HG03280 (cell line): ENCODE measurements at regions not wholly inside any gene's neighbourhood (a gene's known extent, or its start where the extent isn't known, plus 50 kb on each side); places are given as distances from the start of the nearest gene placed in this dataset.
"Not testable (repeated sequence)": the region's sequence is repeated elsewhere in the genome, so short reads cannot be mapped to it uniquely, and the experiment has no call there.

Experiments used
- ATAC-seq: cut with Tn5 transposase; IDR thresholded peaks from one replicate; pipeline ENCODE4 v1.9.1; 2021; ENCODE audit warnings: mild to moderate bottlenecking, moderate library complexity; ENCODE audit not compliant: unreplicated experiment

GRCh38 chr10:23869548-23869947, 339.4 kb upstream of the KIAA1217 start:
- ATAC-seq = no peak

- no peak for ATAC-seq
Measured at GRCh38 chr10:23869996-23870395, 338.9 kb upstream of the KIAA1217 start.

DNA sequence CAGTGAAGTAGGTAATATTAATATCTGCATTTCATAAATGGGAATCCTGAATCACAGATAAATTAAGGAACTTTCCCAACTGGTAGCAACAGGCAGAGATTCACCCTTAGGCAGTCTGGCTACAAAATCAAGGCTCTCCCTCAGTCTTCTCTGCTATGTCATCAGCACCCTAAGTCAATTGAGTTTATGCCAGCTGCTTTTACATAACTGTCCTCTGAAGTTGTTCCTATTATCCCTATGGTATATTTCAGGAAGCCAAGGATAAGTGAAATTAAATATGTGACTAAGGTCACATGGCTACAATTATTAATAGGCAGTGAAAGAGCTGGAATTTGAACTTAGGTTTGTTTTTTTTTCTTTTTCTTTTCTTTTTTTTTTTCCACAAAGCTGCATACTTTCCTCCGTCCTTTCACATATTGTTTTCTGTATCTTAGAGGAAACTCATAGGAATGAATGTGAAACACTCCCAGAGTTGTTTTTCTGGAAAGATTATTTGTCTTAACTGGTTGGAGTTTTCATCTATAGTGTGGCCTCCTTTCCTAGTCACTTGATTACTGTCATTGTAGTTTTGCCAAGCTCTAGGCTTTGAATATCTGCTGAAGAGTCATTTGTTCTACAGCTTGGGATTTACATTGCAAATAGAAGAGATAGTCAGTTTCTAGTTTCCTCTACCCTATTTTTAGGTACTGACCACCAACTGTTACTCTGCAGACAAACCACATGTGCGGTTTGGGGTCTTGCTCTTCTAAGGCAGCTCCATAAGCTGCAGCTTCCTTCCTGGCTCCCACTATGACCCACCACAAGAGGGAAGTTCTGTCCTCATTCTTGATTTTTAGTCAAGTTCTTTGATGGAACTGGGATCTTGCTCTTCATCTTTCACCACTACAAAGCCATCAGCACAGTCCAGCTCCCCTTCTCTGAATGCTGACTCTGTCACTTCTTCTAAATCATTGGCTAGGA, 338.0 kb upstream of the KIAA1217 start:
- ATAC-seq = no peak

- no peak for ATAC-seq
Measured at GRCh38 chr10:23872290-23872689, 336.6 kb upstream of the KIAA1217 start.

DNA sequence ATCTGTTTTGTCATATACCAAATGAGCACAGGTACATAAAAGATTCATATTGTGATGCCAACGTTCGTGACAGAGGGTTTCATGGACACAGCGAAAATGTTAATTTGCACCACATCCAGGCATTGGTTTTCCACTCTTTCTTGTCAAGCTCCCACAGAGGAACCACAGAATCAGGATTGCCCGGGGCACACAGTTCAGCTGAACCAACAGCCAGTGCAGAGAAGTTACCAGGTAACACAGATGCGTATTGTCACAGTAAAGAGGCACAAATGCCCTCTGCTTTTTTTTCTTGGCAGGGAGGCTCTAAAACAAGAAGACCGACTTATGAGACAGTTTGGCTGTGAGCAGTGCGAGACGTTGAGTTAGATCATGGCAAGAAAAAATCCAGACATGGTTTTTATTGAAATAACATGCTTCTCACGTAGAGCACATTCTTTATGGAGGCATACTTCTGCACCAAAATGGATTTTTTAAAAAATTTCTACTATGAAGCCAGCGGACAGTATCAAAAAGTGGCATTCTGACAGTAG, 331.1 kb upstream of the KIAA1217 start:
- no peak for ATAC-seq

GRCh38 chr10:23884670-23885069, 324.3 kb upstream of the KIAA1217 start:
- no peak for ATAC-seq

GRCh38 chr10:23885853-23886252, 323.1 kb upstream of the KIAA1217 start:
- no peak for ATAC-seq

DNA sequence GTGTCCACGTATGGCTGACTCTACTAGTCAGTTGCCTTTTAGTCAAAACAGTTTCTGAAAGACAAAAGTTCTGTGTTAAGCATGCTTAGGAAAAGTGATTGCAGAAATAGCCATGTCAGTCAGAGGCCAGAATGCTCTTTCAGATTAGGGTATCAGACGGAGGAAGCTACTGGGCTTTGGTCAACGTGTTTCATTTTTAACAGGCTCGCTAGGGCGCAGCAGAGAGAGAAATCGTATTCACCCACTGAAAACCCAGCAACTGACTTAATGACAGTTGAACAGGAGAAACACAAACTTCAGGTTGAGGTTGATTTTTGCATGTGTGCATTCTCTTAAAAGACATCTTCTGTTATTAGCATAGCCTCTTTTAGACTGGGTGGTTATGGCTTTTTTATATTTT, 322.6 kb upstream of the KIAA1217 start:
- ATAC-seq = no peak

GRCh38 chr10:23891301-23891700, 317.6 kb upstream of the KIAA1217 start:
- no peak for ATAC-seq

DNA sequence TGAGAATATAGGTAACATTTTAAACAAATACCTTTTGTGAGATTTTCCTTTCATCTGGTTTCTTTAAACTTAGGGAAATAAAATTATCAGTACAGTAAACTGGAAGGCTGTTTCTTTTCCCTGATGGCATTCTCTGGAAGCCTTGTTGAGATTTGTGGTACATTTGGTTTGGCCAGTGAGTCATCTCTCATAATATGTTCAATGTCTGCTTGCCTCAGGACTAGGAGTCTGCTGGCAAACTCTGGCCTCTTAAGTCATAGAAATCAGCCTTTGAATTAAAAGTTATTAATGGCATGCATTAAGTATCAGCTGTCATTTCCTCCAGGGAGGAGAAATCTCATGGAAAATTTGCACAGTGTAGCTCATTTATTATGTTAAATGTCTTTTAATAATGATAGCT, 316.6 kb upstream of the KIAA1217 start:
- ATAC-seq = no peak

DNA sequence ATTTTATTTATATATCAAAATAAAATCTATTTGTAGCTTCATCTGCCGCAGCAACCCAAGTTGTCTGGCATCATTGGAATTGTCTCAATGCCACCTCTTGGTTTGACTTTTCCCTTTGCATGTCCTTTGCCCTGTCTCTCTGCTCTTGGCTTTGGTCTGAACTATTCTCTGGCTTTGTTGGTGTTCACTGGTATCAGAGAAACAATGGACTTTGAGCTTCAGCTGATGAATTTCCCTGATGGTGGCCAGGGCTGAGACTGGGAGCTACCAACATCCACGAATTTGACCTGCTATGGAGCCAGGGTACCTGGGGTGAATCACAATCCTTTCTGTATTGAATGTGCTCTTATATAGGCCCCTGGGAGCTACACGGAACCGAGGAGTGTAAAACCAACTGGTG, 311.7 kb upstream of the KIAA1217 start:
- ATAC-seq = no peak

GRCh38 chr10:23897861-23898260, 311.1 kb upstream of the KIAA1217 start:
- ATAC-seq = no peak

DNA sequence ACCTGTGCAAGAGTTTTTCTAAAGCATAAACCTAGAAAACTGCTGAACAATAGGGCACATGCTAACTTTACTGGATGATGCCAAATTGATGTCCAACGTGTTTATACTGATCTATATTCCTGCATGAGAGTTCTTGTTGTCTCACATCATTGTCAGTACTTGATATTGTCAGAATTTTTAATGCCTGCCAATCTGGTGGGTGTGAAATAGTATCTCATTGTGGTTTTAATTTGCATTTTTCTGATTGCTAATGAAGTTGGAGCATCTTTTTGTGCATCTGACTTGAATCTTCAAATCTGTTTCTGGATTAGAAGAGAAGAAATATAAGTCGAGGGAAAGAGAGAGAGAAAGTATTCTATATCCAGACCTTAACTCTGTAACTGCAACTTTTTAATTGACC, 309.8 kb upstream of the KIAA1217 start:
- ATAC-seq = no peak

- ATAC-seq = no peak
Measured at GRCh38 chr10:23910291-23910690, 298.6 kb upstream of the KIAA1217 start.

DNA sequence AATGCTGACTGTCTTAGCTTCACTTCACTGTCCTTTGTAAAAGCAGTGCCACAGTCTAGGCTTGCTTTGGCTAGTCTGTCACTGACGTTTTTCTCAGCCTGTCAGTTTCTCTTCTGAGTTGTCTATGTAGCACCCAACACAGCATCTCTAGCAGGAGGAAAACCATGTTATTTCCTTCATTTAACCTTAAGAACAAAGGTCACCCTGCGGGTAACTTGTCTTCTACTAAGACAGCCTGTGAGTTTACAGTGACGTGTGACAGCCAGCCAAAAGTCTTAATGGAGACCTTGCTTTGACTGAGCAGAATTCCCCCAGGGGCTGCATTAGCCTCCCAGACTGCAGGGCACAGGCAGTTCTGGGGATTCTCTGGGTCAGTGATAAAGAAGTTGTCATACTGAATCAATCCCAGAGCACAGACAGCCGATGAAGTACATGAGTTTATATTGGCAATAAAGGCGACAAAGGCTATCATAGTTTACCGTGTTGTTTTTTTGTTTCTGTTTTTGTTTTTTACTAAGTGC, 296.0 kb upstream of the KIAA1217 start:
- ATAC-seq = no peak

DNA sequence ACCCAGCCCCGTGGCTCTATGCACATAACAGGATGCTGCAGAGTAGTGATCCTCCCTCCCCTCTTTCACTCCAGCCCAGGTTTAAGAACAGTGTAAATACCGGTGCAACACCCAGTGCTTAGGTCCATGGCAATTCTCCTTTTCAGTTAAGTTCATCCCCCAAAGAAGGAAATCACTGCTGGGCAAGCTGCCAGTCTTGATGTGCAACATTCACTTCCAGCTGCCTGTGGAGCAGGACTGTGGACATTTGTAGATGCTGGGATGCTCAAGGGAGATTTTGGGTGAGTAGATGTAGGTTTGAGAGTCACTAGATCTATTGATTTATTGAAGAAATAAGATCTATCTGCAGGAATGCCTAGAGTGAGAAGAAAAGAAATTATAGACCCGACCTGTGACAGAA, 294.3 kb upstream of the KIAA1217 start:
- ATAC-seq = no peak

DNA sequence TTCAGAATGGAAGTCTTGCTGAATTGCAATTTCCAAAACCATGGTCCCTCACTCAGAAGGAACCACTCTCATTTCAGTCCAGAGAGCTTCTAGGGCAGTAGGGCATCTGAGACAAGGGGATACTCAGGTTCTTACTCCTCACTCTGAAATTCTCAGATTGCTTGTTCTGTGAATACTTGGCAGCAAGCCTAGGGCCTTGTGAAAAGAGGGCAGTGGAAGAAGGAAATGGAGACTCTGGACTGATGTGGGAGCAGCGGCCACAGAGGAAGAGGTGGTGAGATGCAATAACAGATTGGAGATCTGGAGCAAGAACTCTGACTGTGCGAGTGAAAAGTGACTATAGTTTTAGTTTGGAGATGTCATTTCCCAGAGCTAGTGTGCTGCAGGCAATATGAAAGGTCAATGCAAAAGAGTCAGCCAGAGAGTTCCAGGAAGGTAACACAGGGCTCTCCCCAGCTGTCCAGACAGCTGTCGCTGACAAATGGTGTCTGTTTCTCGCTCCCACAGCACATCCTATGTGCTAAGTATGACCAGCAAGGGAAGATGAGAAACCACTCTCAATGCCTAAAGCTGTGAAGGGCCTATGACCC, 291.6 kb upstream of the KIAA1217 start:
- ATAC-seq = no peak

- no peak for ATAC-seq
Measured at GRCh38 chr10:23918090-23918723, 290.7 kb upstream of the KIAA1217 start.

DNA sequence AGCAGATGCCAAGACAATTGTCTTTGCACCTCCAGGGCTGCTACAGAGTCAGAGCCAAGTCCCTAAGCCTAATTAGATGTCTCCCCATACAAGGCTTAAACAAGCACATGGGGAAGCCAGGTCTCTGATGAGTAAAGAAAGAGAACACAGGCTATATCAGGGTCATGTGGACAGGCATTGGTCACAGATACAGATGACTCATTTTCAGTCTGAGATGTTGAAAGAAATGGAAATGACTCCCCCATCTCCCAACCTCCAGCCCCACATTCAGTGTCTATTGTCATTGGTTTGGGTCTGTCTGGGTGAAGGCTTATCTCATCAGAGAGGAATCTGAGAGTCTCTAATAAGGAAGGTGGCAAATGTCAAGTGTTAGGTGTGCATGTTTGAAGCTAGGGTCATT, 290.1 kb upstream of the KIAA1217 start:
- ATAC-seq = no peak

GRCh38 chr10:23927576-23928325, 281.2 kb upstream of the KIAA1217 start:
- no peak for ATAC-seq

GRCh38 chr10:23934023-23934422, 274.9 kb upstream of the KIAA1217 start:
- not testable (repeated sequence) for ATAC-seq
